WTC11 (cell line): ENCODE measurements at regions not wholly inside any gene's neighbourhood (a gene's known extent, or its start where the extent isn't known, plus 50 kb on each side); places are given as distances from the start of the nearest gene placed in this dataset.
A peak's percentile ranks its signal among the peaks of the same experiment; 100 is the strongest.

ENCODE experiments used
- ATAC-seq: fragments of 200-7000 bp; cut with Tn5 transposase; 2 replicates; pipeline ENCODE4 v1.10.0; 2021; ENCODE audit warnings: mild to moderate bottlenecking, moderate library complexity
- CTCF ChIA-PET: fragments of 300-600 bp; sonication (Branson Sonifier 250); formaldehyde crosslinking; loops from one replicate; lab custom pipeline; 2021; ENCODE audit warnings: antibody characterized with exemption; lab: Charles Lee
- POLR2A ChIA-PET: fragments of 350-600 bp; sonication (Branson Sonifier 250); formaldehyde crosslinking; loops from one replicate; lab custom pipeline; 2021; ENCODE audit warnings: antibody characterized with exemption; lab: Charles Lee
- DNase-seq: peaks from one replicate; pipeline ENCODE4 v3.0.0; 2021; ENCODE audit warnings: low spot score
- H3K27ac Mint-ChIP-seq: 2 replicates; pipeline ENCODE4 v1.8.0; 2021; ENCODE audit warnings: mixed read lengths
- H3K27me3 Mint-ChIP-seq: 2 replicates; pipeline ENCODE4 v1.8.0; 2021; ENCODE audit warnings: low read depth, mild to moderate bottlenecking, moderate library complexity, mixed read lengths
- H3K36me3 Mint-ChIP-seq: 2 replicates; pipeline ENCODE4 v1.8.0; 2021; ENCODE audit warnings: mixed read lengths
- H3K4me1 Mint-ChIP-seq: 2 replicates; pipeline ENCODE4 v1.8.0; 2022; ENCODE audit warnings: mixed read lengths
- H3K4me3 Mint-ChIP-seq: 2 replicates; pipeline ENCODE4 v1.8.0; 2021; ENCODE audit warnings: mild to moderate bottlenecking, moderate library complexity, mixed read lengths
- H3K9me3 Mint-ChIP-seq: 2 replicates; pipeline ENCODE4 v1.8.0; 2021; ENCODE audit warnings: mixed read lengths
- CDX4 ChIP-seq: fragments of 250-450 bp; sonication (Bioruptor Pico); IDR thresholded peaks from 2 replicates; pipeline ENCODE4 v1.9.0; 2021; ENCODE audit warnings: moderate library complexity, mild to moderate bottlenecking, inconsistent platforms, borderline replicate concordance
- E2F1 ChIP-seq: sonication (generic); formaldehyde crosslinking; IDR thresholded peaks from 2 replicates; pipeline ENCODE4 v1.8.0; 2022; ENCODE audit warnings: mild to moderate bottlenecking, missing genetic modification reagents
- E2F5 ChIP-seq: sonication (generic); formaldehyde crosslinking; IDR thresholded peaks from 2 replicates; pipeline ENCODE4 v1.8.1; 2022; ENCODE audit warnings: mild to moderate bottlenecking, moderate library complexity, missing genetic modification reagents
- ETV6 ChIP-seq: sonication (generic); formaldehyde crosslinking; IDR thresholded peaks from 2 replicates; pipeline ENCODE4 v1.8.1; 2022; ENCODE audit warnings: mild to moderate bottlenecking, missing genetic modification reagents
- FOXK1 ChIP-seq: sonication (generic); formaldehyde crosslinking; IDR thresholded peaks from 2 replicates; pipeline ENCODE4 v1.8.0; 2022; ENCODE audit warnings: mild to moderate bottlenecking, moderate library complexity, missing genetic modification reagents
- FOXP1 ChIP-seq: sonication (generic); formaldehyde crosslinking; IDR thresholded peaks from 2 replicates; pipeline ENCODE4 v1.8.0; 2022; ENCODE audit warnings: missing genetic modification reagents, mild to moderate bottlenecking, moderate library complexity, borderline replicate concordance
- GTF2I ChIP-seq: fragments of 250-450 bp; sonication (Bioruptor Pico); conservative IDR thresholded peaks from 2 replicates; pipeline ENCODE4 v1.4.0; 2021; ENCODE audit warnings: mild to moderate bottlenecking
- HMGA2 ChIP-seq: fragments of 250-450 bp; sonication (Bioruptor Pico); IDR thresholded peaks from 2 replicates; pipeline ENCODE4 v1.4.0; 2021; ENCODE audit warnings: mild to moderate bottlenecking, moderate library complexity
- MLX ChIP-seq: sonication (generic); formaldehyde crosslinking; IDR thresholded peaks from 2 replicates; pipeline ENCODE4 v1.8.1; 2023; ENCODE audit warnings: mild to moderate bottlenecking, missing genetic modification reagents, moderate library complexity
- NFE2L1 ChIP-seq: sonication (generic); formaldehyde crosslinking; IDR thresholded peaks from 2 replicates; pipeline ENCODE4 v1.8.1; 2023; ENCODE audit warnings: missing genetic modification reagents
- NR3C1 ChIP-seq: sonication (generic); formaldehyde crosslinking; conservative IDR thresholded peaks from 2 replicates; pipeline ENCODE4 v1.8.1; 2023; ENCODE audit warnings: low read depth, mild to moderate bottlenecking, missing genetic modification reagents
- OVOL2 ChIP-seq: fragments of 250-450 bp; sonication (Bioruptor Pico); IDR thresholded peaks from 2 replicates; pipeline ENCODE4 v1.9.0; 2021; ENCODE audit warnings: mild to moderate bottlenecking, borderline replicate concordance
- PRDM15 ChIP-seq: sonication (generic); formaldehyde crosslinking; IDR thresholded peaks from 2 replicates; pipeline ENCODE4 v1.8.0; 2022; ENCODE audit warnings: missing genetic modification reagents
- SOX15 ChIP-seq: fragments of 250-450 bp; sonication (Bioruptor Pico); IDR thresholded peaks from 2 replicates; pipeline ENCODE4 v1.9.0; 2021; ENCODE audit warnings: mild to moderate bottlenecking
- TCF7 ChIP-seq: sonication (generic); formaldehyde crosslinking; IDR thresholded peaks from 2 replicates; pipeline ENCODE4 v1.8.0; 2022; ENCODE audit warnings: mild to moderate bottlenecking, low read depth, missing genetic modification reagents, moderate library complexity
- TEAD1 ChIP-seq: sonication (generic); formaldehyde crosslinking; IDR thresholded peaks from 2 replicates; pipeline ENCODE4 v1.8.0; 2022; ENCODE audit warnings: mild to moderate bottlenecking, missing genetic modification reagents
- ZNF423 ChIP-seq: fragments of 250-450 bp; sonication (Bioruptor Pico); IDR thresholded peaks from 2 replicates; pipeline ENCODE4 v2.1.2; 2022; ENCODE audit warnings: mild to moderate bottlenecking, moderate library complexity

GRCh38 chr4:138663883-138664282 lies 351.7 kb upstream of the NOCT start (continued):
- TF ChIP-seq PRDM15 (CRISPR knock-in tag) = no peak
- TF ChIP-seq SOX15 (CRISPR knock-in tag) = no peak
- no peak for TF ChIP-seq HMGA2
- TF ChIP-seq CDX4 (CRISPR knock-in tag) = no peak
- TF ChIP-seq E2F1 = no peak
- no peak for TF ChIP-seq FOXP1 (CRISPR knock-in tag)
- TF ChIP-seq FOXK1 (CRISPR knock-in tag) = no peak

- Mint-ChIP-seq H3K9me3 (no peaks in the 10 kb centered on the region), H3K4me1 (peaks cover 51% of the 10 kb centered on the region), H3K27me3 (no peaks in the 10 kb centered on the region; the same call in 1 of the 2 replicates), H3K36me3 (peaks cover 10% of the 10 kb centered on the region), H3K4me3 (peak overlapping the region; percentile 50), H3K27ac (peak overlapping the region; percentile 96)
- ChIA-PET POLR2A (no interaction called here), CTCF (interaction anchor here (0.8 kb wide), 1 partner anchor 20 kb away, joined by 3 read pairs; no protein-coding TSS in a partner anchor)
- TF ChIP-seq ETV6 (peak; percentile 67; the same call in 1 of the 2 replicates), NR3C1 (CRISPR knock-in tag) (no peak), MLX (no peak), TEAD1 (CRISPR knock-in tag) (peak; percentile 68; the same call in 1 of the 2 replicates), E2F5 (CRISPR knock-in tag) (no peak), OVOL2 (no peak), ZNF423 (peak; percentile 77), NFE2L1 (CRISPR knock-in tag) (peak; percentile 82; the same call in 1 of the 2 replicates), TCF7 (no peak), GTF2I (CRISPR knock-in tag) (no peak)
- peak; percentile 73 for ATAC-seq
- DNase-seq = peak; percentile 21
Measured at GRCh38 chr4:138659812-138660316, 355.7 kb upstream of the NOCT start.
